Left lobe of liver (tissue), 2 donors: ENCODE measurements at regions not wholly inside any gene's neighbourhood (a gene's known extent, or its start where the extent isn't known, plus 50 kb on each side); places are given as distances from the start of the nearest gene placed in this dataset.
"Not testable (repeated sequence)": the region's sequence is repeated elsewhere in the genome, so short reads cannot be mapped to it uniquely, and the experiment has no call there.

Source experiments
- ATAC-seq: fragments of 200-7000 bp; cut with Tn5 transposase; one replicate; pipeline ENCODE4 v1.9.1; 2020; ENCODE audit warnings: mild to moderate bottlenecking, moderate library complexity
- DNase-seq: peaks from one replicate; pipeline ENCODE4 v3.0.0-alpha.2; 2020; ENCODE audit warnings: low spot score
- donor health status: DM: no; HTN: no; CAD: no; lungs with moderate emphysema.
- donor health status: DM: no; HTN: yes; CAD: no.

- no peak for DNase-seq
- ATAC-seq: no peak
These were observed 57.3 kb downstream of the MED10 start for GRCh38 chr5:6321078-6321477.

GRCh38 chr5:6319116-6319515 lies 59.2 kb downstream of the MED10 start:
- DNase-seq (no peak), ATAC-seq (no peak)

- DNase-seq (no peak), ATAC-seq (no peak)
These were observed 61.1 kb downstream of the MED10 start for GRCh38 chr5:6317116-6317798.

- DNase-seq: no peak
These were observed 62.8 kb downstream of the MED10 start for GRCh38 chr5:6315580-6315979.

GRCh38 chr5:6311568-6312501 lies 66.5 kb downstream of the MED10 start:
- DNase-seq (no peak), ATAC-seq (no peak)

More at GRCh38 chr5:6315580-6315979, 62.8 kb downstream of the MED10 start:
- no peak for ATAC-seq

GRCh38 chr5:6309949-6310348 lies 68.4 kb downstream of the MED10 start:
- no peak for DNase-seq
- no peak for ATAC-seq

- DNase-seq (no peak), ATAC-seq (no peak)
These were observed 69.7 kb downstream of the MED10 start for GRCh38 chr5:6308683-6309082.

- DNase-seq (peak; percentile 73), ATAC-seq (peak; percentile 85)
These were observed 71.0 kb downstream of the MED10 start for GRCh38 chr5:6307304-6307703.

GRCh38 chr5:6305853-6306252 lies 72.5 kb downstream of the MED10 start:
- ATAC-seq (no peak), DNase-seq (no peak)

GRCh38 chr5:6302684-6303083 lies 75.7 kb downstream of the MED10 start:
- no peak for DNase-seq
- no peak for ATAC-seq

GRCh38 chr5:6302075-6302474 lies 76.3 kb downstream of the MED10 start:
- no peak for ATAC-seq

GRCh38 chr5:6296524-6296923 lies 81.8 kb downstream of the MED10 start:
- ATAC-seq (no peak), DNase-seq (no peak)

More at GRCh38 chr5:6302075-6302474, 76.3 kb downstream of the MED10 start:
- no peak for DNase-seq

- DNase-seq (no peak), ATAC-seq (peak; percentile 79)
These were observed 86.4 kb downstream of the MED10 start for GRCh38 chr5:6291961-6292360.

GRCh38 chr5:6289239-6289638 lies 89.1 kb downstream of the MED10 start:
- no peak for ATAC-seq
- no peak for DNase-seq

- DNase-seq (no peak), ATAC-seq (no peak)
These were observed 91.2 kb downstream of the MED10 start for GRCh38 chr5:6287176-6287575.

GRCh38 chr5:6286404-6286803 lies 91.9 kb downstream of the MED10 start:
- DNase-seq (no peak), ATAC-seq (no peak)

GRCh38 chr5:6284491-6284890 lies 93.9 kb downstream of the MED10 start:
- not testable (repeated sequence) for ATAC-seq, DNase-seq

- ATAC-seq (no peak), DNase-seq (no peak)
These were observed 96.0 kb downstream of the MED10 start for GRCh38 chr5:6282352-6282751.

- ATAC-seq (no peak), DNase-seq (no peak)
These were observed 96.5 kb downstream of the MED10 start for GRCh38 chr5:6281818-6282217.

- DNase-seq (peak; percentile 79), ATAC-seq (peak; percentile 87)
These were observed 97.8 kb downstream of the MED10 start for GRCh38 chr5:6280425-6281100.

- no peak for ATAC-seq
- DNase-seq: no peak
These were observed 98.7 kb downstream of the MED10 start for GRCh38 chr5:6279607-6280006.
